Body of pancreas (tissue), 4 donors: ENCODE measurements at regions not wholly inside any gene's neighbourhood (a gene's known extent, or its start where the extent isn't known, plus 50 kb on each side); places are given as distances from the start of the nearest gene placed in this dataset.

Source experiments
- CTCF ChIP-seq, 7 experiments: fragments of 450-650 bp in 4 of 7; fragments of 200-600 bp in 3 of 7; sonication (generic) in 3 of 7; IDR thresholded peaks; one replicate each; pipeline ENCODE4 v1.5.1; 2016 to 2019; ENCODE audit warnings: antibody characterized with exemption in 7 of 7
- POLR2A ChIP-seq, 3 donors: fragments of 450-650 bp; IDR thresholded peaks; one replicate each; pipeline ENCODE4 v1.6.1; 2016; ENCODE audit warnings: antibody characterized with exemption in 3 of 3, mild to moderate bottlenecking in 2 of 3

- TF ChIP-seq CTCF (IDR thresholded peaks at IDR 0.05) (no peak), POLR2A (IDR thresholded peaks at IDR 0.05) (no peak)
These were observed 1491.9 kb downstream of the TBC1D22A start for GRCh38 chr22:48254311-48254873.
